HT1080 (cell line): ENCODE measurements at regions not wholly inside any gene's neighbourhood (a gene's known extent, or its start where the extent isn't known, plus 50 kb on each side); places are given as distances from the start of the nearest gene placed in this dataset.
"Not testable (repeated sequence)": the region's sequence is repeated elsewhere in the genome, so short reads cannot be mapped to it uniquely, and the experiment has no call there.

Experiments used
- DNase-seq: peaks from one replicate; pipeline ENCODE4 v3.0.0-alpha.2; 2015; ENCODE audit warnings: low read depth

DNA sequence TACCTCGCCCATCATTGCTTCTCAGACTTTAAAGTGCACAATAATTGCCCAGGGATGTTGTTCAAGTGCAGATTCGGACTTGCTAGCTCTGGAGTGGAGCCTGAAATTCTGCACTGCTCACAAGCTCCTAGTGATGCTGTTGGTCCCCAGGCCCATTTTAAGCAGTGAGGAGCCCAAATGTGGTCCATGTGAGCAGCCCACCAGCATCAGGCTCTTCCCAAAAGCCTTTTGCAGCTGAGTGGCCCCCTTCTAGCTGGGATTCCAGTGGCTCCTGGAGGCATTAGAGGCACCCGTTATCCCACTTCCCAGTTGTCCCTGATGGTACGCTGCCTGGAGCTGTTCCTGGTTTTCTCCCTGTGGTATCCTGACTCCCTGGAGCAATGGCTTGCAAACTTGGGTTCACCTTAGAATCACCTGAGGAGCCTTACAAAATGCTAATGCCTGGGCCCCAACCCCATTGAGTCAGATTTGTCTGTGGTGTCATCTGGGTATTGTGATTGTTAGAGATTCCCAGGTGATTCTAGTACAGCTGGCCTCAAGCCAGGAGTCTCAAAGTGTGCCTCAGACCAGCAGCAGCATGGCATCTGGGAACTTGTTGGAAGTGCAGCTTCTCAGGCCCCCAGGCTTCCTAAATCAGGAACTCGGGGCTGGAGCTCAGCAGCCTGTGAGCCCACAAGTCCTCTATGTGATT, 186.9 kb upstream of the SLC24A3 start:
- no peak for DNase-seq

DNA sequence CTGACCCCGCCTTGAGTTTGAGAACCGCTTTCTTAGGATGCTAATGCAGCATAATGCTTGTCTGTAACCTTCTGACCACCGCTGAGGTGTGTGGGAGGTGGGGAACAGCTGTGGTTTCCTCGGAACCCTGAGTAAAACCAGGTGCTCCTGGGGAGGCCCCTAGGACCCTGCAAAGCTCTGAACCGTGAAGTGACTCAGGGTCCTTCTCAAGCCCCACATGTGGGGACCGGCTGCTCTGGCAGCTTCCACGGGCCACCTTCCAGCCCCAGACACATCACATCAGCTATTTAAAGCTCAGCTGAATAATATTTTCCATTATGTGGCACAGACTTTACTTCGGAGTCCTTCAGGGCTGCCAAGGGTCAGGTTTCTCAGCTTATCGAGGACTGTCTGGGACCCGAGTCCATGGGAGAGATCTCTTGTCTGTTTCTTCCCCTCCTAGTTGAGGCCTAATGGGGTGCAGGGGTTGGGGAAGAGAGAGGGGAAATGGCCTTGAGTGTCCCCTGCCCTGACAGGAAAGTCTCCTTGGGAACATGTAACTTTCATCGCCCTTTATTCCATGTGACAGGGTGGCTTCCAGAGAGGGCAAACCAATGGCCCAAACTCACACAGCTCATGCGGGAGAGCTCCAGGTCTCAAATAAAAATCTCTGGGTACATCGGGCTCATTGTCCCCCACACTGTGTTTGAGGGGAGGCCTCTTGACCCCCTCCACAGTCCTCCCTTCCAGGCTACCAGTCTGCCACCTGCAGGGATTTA, 186.1 kb upstream of the SLC24A3 start:
- no peak for DNase-seq

DNA sequence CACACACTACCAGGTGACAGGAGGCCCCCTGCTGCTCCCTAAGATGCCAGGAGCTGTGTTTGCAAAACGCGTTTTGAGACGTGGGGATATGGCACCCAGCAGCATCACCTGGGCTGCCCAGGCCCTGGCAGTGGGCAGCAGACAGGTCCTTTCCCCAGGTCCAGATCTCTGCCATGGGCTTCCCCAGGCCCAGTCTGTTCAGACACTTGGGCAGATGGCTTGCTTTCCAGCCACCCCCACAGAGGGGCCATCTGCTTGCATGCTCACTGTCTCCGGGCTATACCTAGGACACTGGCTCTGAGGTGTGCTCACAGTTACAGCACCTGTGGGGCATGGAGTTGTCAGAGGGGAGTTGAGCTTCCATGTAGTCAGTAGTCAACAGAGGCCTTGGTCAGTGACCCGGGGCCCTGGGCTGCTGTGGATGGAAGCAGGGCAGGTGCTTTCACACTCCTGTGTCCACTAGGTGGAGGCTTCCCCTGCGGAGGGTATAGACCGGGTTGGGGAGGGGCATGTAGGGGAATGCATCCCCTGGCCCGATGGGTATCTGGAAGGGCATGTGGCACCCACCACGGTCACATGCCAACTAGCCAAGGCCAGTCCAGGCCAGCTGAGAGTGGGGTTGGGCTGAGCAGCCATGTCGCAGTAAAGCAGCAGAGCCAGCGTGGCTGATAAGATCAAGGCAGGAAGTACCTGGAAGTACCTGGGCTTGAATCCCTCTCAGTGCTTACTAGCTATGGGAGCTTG, 185.4 kb upstream of the SLC24A3 start:
- no peak for DNase-seq

DNA sequence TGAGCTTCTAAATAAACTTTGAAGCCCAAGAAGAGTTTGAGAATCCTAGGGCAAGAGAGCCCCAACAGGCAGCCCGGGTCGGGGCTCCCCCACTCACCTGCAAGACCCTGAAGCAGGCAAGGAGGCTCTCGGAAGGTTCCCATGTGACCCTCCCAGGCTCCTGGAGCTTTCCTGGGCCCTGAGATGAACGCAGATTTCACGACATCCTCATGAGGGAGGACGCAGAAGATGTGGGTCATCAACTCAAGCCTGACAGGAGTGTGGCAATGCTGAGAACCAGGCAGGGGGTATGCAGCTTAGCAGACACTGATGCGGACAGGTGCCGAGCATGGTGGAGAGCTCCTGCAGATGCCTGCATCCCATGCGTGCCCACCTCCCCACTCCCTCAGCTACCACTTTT, 184.5 kb upstream of the SLC24A3 start:
- no peak for DNase-seq

DNA sequence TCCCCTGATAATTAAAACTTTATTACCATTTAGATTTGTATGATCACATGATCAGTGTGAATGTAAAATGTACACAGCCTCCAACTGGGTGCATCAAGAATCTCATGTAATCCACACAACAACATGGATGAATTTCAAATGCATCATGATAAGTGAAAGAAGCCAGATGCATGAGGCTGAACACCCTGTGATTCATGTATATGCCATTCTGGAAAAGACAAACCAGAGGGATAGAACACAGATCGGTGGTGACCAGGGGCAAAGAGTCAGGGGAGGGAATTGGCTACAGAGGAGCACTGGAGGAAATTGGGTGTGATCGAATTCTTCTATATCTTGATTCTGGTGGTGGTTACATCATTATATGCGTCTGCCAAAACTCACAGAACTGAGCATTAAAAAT, 170.7 kb upstream of the SLC24A3 start:
- no peak for DNase-seq

DNA sequence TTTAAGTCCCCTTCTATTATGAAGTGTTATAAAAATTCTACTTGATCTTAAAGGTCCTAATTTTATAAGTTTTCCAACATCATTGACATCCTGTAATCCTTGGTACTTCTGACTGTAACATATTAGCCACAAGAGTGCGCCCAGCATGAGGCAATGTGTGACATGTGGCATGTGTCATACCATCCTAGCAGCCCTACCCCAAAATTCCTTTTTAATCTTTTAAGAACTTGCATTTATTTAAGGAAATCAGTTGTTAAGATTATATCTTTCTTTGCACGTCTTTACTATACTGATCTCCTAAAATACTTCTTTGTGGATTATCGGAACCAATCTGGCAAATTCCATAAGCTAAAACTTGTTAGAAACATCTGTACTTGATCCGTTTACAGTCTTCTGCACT, 167.1 kb upstream of the SLC24A3 start:
- no peak for DNase-seq

DNA sequence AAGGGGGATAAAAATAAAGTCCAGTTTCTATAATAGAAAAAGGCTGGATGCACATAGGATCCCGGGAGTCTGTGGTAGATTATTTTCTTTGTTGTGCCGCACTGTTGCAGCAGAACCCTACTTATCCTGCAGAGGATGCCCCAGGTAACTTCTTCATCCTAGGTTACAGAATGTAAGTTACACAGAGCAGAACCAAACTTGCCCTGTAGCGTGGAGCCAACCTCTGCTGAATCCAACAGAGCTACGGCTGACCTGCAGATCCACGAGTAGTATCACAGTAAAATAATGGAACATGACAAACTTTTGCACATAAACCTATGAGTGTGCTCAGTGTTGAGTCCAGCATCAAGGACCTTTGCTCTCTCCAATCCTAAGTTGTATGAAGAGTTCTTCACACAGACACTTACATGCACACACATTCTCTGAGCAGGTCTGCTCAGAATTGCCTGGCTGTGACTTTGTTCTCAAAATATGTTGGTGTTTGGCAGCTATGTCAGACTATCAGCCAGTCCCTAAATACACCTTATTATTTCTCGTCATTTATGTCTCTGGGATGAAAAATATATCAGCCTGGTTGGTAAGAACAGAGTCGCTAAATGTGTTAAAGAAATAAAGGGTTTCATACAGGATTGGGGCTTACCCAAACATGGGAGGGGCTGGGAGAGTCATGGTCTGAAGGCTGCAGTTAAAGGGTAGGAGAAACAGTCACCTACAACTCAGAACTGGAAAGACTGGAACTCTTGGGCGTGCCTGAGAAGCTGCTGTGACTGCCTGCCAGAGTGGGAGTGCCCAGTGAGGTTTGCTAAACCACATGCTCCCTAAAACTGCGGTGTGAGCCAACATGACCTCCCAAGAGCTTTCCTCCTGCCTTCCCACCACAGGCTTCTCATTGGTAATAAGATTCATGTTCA, 165.1 kb upstream of the SLC24A3 start:
- no peak for DNase-seq

DNA sequence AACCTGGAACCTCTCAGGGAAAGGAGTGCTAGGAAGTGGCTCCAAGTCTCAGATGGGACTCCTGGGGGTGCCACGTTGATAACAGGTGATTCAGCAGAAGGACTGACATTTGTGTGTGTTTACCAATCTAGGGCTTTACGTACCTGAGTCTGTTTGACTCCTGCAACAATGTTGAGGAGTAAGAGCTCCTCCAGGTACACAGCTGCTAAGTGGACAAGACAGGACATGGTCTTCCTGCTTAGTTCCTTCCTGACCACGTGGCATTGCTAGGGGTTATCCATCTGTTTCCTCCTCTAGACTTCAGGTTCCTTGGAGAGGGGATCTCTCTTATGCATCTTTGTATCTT, 164.5 kb upstream of the SLC24A3 start:
- DNase-seq: no peak

DNA sequence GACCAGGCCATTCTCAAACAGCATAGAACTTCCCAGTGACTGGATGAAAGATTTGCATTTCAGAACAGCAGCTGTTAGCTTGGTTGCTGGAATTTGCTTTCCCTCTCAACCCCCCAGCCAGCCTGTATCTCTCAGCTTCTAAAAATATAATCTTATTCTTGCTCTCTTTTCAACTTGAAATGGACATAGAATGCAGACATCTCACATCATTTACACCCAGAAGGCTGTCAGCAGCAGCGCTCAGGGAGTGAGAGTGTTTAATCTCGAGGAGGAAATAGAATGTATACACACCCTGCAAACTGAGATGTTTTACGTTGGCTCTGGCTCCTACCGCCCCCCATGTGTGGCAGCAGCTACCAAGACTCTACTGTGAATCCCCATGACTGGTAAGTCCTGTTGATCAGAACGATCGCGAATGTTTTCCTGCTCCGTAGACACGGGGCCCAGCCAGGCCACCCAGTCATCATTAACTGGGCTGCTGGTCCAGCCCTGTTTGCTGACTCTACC, 163.4 kb upstream of the SLC24A3 start:
- DNase-seq: no peak

DNA sequence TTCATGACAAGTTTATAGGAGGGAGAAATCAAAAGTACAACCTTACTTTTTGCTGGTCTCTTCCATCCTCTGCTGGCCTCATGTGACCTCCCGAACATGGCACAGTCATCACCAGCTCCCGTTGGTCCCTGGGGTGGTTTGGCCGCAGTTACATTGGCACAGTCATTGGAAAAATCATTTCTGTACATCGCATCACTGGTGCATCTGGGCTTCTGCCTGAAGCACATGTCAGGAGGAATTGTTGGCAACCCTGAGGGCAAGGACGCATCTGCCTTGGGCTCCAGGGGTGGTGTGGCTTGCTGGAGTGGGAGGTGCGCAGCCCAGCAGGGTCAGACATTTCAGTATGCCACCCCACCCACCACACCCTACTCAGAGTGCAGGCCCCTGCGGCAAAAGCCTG, 162.9 kb upstream of the SLC24A3 start:
- no peak for DNase-seq

DNA sequence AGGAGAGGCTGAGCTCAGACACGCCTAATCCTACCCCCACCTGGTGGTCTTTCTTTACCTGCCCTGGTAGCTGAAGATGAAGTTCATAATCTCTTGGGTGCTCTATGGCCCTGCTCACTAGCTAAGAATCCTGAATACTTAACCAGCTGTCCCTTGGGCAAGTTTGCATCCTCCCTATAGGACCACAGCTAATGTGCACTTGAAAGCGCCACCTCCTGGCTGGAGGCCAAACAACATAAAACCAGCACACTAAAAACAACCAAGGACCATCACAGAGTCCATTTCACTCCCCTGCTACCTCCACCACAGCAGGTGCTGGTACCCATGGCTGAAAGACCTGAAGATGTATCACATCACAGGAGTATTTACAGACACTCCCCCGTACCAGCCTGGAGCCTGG, 155.5 kb upstream of the SLC24A3 start:
- DNase-seq: peak; percentile 17

DNA sequence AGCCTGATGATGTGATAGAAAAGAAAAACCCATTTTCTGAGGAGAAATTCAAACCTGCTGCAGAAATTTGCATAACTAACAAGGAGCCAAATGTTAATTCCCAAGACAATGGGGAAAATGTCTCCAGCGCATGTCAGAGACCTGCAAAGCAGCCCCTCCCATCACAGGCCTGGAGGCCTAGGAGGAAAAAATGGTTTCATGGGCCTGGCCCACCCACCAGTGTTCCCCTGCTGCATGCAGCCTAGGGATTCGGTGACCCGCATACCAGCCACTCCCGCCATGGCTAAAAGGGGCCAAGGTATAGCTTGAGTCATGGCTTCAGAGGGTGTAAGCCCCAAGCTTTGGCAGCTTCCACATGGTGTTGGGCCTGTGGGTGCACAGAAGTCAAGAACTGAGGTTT, 147.7 kb upstream of the SLC24A3 start:
- not testable (repeated sequence) for DNase-seq

DNA sequence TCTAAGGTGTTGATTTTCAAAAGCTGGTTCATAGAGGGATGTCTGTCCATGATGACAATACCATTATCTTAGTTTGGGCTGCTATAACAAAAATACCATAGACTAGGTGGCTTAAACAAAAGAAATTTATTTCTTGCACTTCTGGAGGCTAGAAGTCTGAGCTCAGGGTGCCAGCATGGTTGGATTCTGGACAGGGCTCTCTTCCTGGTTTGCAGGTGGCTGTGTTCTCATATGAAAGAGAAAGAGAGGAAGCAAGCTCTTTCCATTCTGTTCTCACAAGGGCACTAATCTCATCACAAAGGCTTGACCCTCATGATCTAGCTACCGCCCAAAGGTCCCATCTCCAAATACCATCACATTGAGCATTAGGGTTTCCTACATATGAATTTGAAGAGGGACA, 144.5 kb upstream of the SLC24A3 start:
- no peak for DNase-seq

DNA sequence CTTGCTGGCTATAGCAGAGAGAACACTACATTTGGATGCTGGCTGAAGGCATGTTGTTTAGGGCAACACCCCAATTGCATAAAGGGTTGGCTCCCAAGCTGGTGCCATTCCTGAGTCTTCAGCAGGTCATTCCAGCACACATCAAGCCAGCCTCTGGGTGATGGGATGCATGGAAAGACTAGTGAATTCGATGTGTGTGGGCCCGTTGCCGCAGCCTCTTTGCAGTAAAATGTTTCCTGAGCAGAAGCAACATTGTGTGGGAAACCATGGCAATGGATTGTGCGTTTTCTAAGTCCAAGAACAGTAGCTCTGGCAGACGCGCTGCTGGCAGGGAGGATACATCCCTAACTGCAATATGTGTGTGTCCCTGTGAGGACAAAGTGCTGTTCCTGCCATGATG, 142.4 kb upstream of the SLC24A3 start:
- no peak for DNase-seq

DNA sequence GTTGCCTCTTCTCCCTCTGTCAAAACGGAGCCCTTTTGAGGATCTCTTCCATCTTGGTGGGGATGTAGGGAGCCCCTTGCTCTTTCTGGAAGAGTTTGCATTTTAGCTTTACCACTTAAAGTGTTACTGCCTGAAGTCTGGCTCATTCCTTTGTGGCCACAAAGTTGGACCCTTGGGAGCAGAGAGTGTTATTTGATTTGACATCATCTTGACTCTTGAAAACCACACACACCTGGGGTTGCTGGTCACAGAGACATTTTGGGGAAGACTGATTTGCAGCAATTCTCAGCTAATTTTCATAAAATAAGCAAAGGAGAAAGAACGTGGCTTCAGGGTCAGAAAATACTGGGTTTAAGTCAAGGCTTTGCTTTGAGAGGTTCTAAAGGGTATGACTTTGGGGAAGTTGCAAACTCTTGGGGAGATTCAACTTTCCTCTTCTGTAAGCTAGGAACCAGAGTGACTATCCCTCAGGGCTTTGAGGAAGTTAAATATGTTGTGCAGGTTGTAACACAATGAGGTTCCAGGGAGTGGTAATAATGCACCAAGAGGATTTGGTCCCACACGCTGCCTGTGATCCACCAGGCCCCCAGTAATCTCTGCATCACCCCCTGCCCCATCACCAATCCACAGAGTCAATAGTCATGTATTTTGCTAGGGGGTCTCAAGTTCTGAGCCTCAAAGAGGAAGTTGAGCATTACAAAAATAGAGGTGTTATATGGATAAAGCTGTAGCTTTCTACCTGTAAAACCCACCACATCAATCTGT, 141.6 kb upstream of the SLC24A3 start:
- no peak for DNase-seq

DNA sequence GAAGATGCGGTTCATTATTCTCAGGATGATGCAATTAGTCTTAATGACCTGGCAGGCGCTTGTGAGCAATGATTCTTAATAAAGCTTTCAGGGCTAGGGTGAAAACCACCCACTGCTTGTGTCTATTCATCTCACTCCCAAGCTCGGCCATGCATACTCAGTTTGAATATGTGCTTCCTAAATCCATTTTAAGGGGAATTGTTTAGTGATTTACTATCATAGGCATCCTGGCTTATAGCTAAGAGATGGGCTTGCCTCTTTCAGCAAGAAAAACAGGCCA, 141.1 kb upstream of the SLC24A3 start:
- DNase-seq: no peak

DNA sequence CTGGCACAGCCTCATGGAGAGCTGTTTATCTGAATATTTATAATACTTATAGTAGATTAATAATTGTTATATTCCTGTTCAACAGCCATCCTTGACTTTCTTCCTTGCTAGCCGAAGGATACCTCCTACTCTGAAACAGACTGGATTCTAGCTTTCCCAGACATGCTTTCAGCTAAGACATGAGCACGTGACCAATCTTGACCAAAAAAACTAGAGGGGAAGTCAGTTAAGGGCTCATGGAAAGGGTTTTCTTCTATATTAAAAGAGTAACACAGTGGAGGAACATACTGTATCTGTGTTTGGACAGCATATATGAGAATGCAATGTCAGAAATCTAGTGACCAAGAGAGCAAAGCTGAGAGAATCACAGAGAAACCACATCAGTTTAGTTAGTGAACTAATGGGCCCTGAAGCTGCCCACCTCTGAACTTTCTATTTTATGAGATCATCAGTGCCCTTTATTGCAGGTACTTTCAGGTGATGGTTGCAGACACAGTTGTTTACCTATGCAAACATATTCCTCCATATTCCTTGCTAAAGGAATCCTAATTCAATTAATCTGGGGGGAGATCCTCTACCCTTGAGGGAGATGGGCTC, 140.4 kb upstream of the SLC24A3 start:
- no peak for DNase-seq

DNA sequence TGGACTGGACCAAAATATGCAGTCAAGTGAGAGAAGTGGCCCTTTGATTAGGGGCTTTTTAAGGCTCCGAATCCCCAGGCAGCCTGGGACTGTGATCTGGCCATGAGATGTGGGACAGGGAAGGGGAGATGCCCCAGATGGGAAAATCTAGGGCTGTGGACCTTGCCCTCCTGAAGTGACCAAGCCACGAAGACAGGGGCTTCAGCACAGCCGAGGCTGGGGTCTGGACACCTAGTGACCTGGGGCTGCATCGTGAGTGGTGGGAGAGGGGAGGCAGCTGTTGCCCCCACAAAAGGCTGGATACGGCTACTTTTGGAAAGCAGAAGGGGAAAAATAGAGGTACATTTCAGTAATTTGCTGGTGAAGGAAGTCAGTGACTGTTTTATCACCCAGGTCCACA, 139.5 kb upstream of the SLC24A3 start:
- no peak for DNase-seq

DNA sequence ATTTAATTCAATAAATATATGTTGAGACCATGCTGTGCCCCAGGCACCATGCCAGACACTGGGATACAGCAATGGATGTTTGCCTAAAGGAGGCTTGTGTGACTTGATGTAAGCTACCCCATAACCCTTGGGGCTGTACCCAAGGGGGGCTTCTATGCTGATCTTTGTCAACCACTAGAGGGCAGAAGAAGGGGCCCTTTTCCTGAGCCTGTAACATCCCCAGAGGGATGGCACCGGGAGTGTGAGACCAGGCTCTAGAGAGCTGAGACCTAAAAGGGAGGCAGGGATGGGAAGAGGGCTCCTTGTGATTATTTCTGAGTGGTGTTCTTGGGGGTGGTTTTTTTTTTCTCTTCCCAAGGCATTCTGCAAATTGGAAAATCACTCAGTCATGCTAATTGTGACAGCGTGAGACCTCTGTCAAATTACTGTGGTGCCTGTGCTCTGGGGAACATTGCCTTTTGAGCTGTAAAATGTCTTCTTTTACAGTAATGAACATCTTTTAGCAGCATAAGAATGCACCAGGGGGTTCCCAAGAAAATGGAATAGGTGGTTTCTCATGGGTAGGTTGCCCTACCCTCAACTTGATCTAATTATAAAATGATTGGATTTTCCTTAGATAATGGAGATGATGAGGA, 138.7 kb upstream of the SLC24A3 start:
- no peak for DNase-seq

DNA sequence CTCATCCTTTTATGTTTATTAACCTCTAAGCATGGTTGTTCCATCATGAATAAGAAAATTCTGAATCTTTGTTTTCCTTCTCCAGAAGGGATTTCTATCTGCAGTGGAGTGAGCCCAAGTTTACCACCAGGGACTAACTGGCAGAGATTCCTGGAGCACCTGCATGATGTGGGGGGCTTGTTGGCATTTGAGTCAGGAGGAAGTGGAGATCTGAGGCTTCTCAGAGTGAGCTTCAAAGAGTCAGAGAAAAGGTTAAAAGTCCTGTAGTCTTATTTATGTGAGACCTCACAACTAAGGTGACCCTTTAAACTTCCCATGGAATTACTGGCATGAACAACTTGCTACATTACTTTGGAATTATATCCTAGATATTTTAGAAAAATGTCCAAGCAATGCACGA, 138.1 kb upstream of the SLC24A3 start:
- no peak for DNase-seq
